ENCODE measurements at regions not wholly inside any gene's neighbourhood (a gene's known extent, or its start where the extent isn't known, plus 50 kb on each side); places are given as distances from the start of the nearest gene placed in this dataset.

DNA sequence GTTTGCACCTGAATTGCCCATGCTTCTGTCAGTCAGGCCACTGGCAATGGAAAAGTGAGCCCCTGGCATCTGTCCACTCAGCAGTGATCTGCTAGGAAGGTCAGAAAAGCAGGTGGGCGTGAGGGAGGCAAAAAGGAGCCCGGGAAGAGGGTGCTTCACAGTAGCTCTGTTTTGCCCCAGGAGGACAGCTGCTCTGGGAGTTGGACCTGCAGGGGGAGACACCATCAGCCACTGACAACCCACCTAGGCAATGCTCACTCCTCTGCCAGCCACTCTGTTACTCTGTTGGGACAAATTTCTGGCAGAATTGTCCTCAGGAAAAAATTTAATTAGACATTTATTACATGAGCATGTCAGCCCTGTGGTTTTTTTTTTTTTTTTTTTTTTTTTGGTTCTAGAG is 146.4 kb downstream of the LRIG2 start:
- TF ChIP-seq, protein P1, sequence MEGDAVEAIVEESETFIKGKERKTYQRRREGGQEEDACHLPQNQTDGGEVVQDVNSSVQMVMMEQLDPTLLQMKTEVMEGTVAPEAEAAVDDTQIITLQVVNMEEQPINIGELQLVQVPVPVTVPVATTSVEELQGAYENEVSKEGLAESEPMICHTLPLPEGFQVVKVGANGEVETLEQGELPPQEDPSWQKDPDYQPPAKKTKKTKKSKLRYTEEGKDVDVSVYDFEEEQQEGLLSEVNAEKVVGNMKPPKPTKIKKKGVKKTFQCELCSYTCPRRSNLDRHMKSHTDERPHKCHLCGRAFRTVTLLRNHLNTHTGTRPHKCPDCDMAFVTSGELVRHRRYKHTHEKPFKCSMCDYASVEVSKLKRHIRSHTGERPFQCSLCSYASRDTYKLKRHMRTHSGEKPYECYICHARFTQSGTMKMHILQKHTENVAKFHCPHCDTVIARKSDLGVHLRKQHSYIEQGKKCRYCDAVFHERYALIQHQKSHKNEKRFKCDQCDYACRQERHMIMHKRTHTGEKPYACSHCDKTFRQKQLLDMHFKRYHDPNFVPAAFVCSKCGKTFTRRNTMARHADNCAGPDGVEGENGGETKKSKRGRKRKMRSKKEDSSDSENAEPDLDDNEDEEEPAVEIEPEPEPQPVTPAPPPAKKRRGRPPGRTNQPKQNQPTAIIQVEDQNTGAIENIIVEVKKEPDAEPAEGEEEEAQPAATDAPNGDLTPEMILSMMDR (IDR thresholded peaks at IDR 0.05; ENCODE audit: extremely low read depth, low read depth, low read length): peak; percentile 18
- Histone ChIP-seq H3K36me3 (ENCODE audit: insufficient read depth, low read length) (no peaks in the 10 kb centered on the region), H3K27ac (ENCODE audit: low read depth, low read length) (no peak overlapping the region), H3K9me3 (ENCODE audit: low read depth, low read length) (no peaks in the 10 kb centered on the region), H3K4me2 (ENCODE audit: insufficient read depth, low read length) (no peak overlapping the region), H3K4me1 (ENCODE audit: insufficient read depth, low read length) (no peaks in the 10 kb centered on the region), H3K79me2 (ENCODE audit: insufficient read depth, low read length) (no peaks in the 10 kb centered on the region), H2AFZ (ENCODE audit: low read length) (no peak overlapping the region), H3K27me3 (ENCODE audit: insufficient read depth, low read length) (peaks cover 6% of the 10 kb centered on the region), H3K4me3 (ENCODE audit: insufficient read depth, low read length) (no peak overlapping the region), H4K20me1 (ENCODE audit: insufficient read depth, low read length) (no peaks in the 10 kb centered on the region)
- no peak for DNase-seq (ENCODE audit: insufficient read length, low spot score, missing footprints)

DNA sequence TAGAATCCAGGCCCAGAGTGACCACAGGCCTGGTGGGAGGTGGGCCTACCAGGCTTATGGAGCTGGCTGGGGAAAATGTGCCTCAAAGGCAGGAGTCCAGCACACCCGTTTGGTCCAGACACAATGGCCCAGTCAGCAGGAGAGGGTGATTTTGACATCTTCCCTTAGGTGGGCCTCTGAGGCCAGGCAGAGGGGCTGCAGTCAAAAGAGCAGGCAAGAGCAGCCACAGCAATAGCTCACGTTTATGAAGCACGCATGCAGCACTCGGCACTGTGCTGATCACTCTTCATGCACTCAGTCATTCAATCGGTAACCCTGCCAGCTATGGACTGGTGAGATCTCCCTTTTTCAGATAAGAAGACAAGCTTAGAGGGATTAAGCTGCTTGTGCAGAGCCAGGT is 146.8 kb downstream of the LRIG2 start:
- H3K36me3 ChIP-seq (ENCODE audit: insufficient read depth, low read length): no peaks in the 10 kb centered on the region
- no peak overlapping the region for H3K4me3 ChIP-seq (ENCODE audit: insufficient read depth, low read length)
- no peak overlapping the region for H3K27ac ChIP-seq (ENCODE audit: low read depth, low read length)
- no peaks in the 10 kb centered on the region for H3K4me1 ChIP-seq (ENCODE audit: insufficient read depth, low read length)
- H3K27me3 ChIP-seq (ENCODE audit: insufficient read depth, low read length): peaks cover 6% of the 10 kb centered on the region
- DNase-seq (ENCODE audit: insufficient read length, low spot score, missing footprints): no peak
- no peak overlapping the region for H2AFZ ChIP-seq (ENCODE audit: low read length)
- TF ChIP-seq, protein P1 (IDR thresholded peaks at IDR 0.05; ENCODE audit: extremely low read depth, low read depth, low read length): no peak
- H3K4me2 ChIP-seq (ENCODE audit: insufficient read depth, low read length): no peak overlapping the region
- H3K79me2 ChIP-seq (ENCODE audit: insufficient read depth, low read length): no peaks in the 10 kb centered on the region
- H3K9me3 ChIP-seq (ENCODE audit: low read depth, low read length): no peaks in the 10 kb centered on the region
- H4K20me1 ChIP-seq (ENCODE audit: insufficient read depth, low read length): no peaks in the 10 kb centered on the region

DNA sequence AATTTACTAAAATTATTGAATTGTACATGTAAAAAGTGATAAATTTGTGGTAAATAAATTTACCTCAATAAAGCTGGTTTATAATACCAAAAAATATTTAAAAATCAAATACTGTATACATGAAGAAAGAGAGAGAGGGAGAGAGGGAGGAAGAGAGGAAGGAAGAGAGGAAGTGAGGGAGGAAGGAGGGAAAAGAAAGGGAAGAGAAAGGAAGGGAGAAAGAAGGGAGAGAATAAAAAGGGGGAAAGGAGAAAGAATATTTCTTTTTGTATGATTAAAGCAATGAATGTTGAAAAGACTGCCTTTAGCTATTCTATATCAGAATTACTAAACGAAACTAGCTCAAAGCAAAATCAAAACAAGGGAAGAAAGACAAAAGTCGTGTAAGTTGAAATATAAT is 150.0 kb downstream of the LRIG2 start:
- DNase-seq (ENCODE audit: insufficient read length, low spot score, missing footprints): no peak
- Histone ChIP-seq H4K20me1 (ENCODE audit: insufficient read depth, low read length) (no peaks in the 10 kb centered on the region), H3K4me1 (ENCODE audit: insufficient read depth, low read length) (no peaks in the 10 kb centered on the region), H3K36me3 (ENCODE audit: insufficient read depth, low read length) (no peaks in the 10 kb centered on the region), H3K9me3 (ENCODE audit: low read depth, low read length) (no peaks in the 10 kb centered on the region), H3K27ac (ENCODE audit: low read depth, low read length) (no peak overlapping the region), H3K27me3 (ENCODE audit: insufficient read depth, low read length) (peaks cover 8% of the 10 kb centered on the region), H3K4me2 (ENCODE audit: insufficient read depth, low read length) (no peak overlapping the region), H3K79me2 (ENCODE audit: insufficient read depth, low read length) (no peaks in the 10 kb centered on the region), H2AFZ (ENCODE audit: low read length) (no peak overlapping the region), H3K4me3 (ENCODE audit: insufficient read depth, low read length) (no peak overlapping the region)
- TF ChIP-seq, protein P1 (IDR thresholded peaks at IDR 0.05; ENCODE audit: extremely low read depth, low read depth, low read length): no peak

DNA sequence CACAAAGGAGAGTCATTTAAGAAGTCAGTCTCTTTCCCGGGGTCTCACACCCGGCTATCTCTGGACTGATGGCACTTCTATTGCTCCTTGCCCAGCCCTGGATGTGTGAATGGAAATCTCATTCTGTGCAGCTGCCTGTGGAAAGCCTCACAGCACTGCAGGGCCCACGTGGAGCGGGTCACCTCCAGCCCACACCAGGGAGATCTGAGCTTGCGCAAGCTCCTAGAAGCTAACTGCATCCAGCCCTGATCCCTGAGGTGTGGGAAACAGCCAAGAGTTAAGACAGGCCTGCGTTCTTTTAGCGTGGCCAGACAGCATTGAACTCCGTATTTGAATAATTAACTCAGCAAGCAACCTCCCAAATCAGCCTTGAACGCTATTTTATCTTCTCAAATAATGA is 150.5 kb downstream of the LRIG2 start:
- H3K27ac ChIP-seq (ENCODE audit: low read depth, low read length): no peak overlapping the region
- H3K27me3 ChIP-seq (ENCODE audit: insufficient read depth, low read length): peaks cover 13% of the 10 kb centered on the region
- no peaks in the 10 kb centered on the region for H4K20me1 ChIP-seq (ENCODE audit: insufficient read depth, low read length)
- DNase-seq (ENCODE audit: insufficient read length, low spot score, missing footprints): no peak
- H3K36me3 ChIP-seq (ENCODE audit: insufficient read depth, low read length): no peaks in the 10 kb centered on the region
- no peaks in the 10 kb centered on the region for H3K9me3 ChIP-seq (ENCODE audit: low read depth, low read length)
- H3K79me2 ChIP-seq (ENCODE audit: insufficient read depth, low read length): no peaks in the 10 kb centered on the region
- H3K4me3 ChIP-seq (ENCODE audit: insufficient read depth, low read length): no peak overlapping the region
- H3K4me2 ChIP-seq (ENCODE audit: insufficient read depth, low read length): no peak overlapping the region
- H2AFZ ChIP-seq (ENCODE audit: low read length): peak overlapping the region; percentile 41
- TF ChIP-seq, protein P1 (IDR thresholded peaks at IDR 0.05; ENCODE audit: extremely low read depth, low read depth, low read length): no peak
- no peaks in the 10 kb centered on the region for H3K4me1 ChIP-seq (ENCODE audit: insufficient read depth, low read length)

Measured in osteoblast (primary cell).